GM12875 (cell line): ENCODE measurements at regions not wholly inside any gene's neighbourhood (a gene's known extent, or its start where the extent isn't known, plus 50 kb on each side); places are given as distances from the start of the nearest gene placed in this dataset.

Experiments used
- H3K4me3 ChIP-seq: one replicate; pipeline ENCODE4 v1.5.1; 2011; ENCODE audit warnings: low read depth, low read length, control low read depth
- TF ChIP-seq, protein P1 (sequence below): IDR thresholded peaks from 2 replicates; pipeline ENCODE4 v1.5.1; 2011; ENCODE audit warnings: low read depth, mild to moderate bottlenecking, control low read depth, inconsistent platforms, low read length, moderate library complexity, borderline replicate concordance; ENCODE audit not compliant: insufficient read depth

DNA sequence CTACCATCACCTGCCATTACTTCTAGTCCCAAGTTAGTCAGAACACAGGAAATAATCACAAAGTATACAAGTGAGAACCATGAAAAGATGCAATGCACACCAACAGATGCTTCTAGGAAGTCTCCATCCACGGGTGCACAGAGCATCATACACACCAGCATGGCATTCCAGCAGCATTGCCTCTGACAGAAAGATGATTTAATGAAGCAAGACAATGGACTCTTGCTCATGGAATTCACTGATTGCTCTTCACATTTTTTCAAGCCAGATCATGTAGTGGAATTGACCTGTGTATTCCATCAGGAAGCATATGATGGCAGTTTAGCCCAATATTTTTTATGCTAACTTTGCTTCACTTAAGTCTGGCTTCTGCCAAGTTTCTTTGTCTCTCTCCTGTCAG lies 406.3 kb upstream of the RGS17 start:
- H3K4me3 ChIP-seq: no peak overlapping the region
- TF ChIP-seq, protein P1, sequence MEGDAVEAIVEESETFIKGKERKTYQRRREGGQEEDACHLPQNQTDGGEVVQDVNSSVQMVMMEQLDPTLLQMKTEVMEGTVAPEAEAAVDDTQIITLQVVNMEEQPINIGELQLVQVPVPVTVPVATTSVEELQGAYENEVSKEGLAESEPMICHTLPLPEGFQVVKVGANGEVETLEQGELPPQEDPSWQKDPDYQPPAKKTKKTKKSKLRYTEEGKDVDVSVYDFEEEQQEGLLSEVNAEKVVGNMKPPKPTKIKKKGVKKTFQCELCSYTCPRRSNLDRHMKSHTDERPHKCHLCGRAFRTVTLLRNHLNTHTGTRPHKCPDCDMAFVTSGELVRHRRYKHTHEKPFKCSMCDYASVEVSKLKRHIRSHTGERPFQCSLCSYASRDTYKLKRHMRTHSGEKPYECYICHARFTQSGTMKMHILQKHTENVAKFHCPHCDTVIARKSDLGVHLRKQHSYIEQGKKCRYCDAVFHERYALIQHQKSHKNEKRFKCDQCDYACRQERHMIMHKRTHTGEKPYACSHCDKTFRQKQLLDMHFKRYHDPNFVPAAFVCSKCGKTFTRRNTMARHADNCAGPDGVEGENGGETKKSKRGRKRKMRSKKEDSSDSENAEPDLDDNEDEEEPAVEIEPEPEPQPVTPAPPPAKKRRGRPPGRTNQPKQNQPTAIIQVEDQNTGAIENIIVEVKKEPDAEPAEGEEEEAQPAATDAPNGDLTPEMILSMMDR: no peak

DNA sequence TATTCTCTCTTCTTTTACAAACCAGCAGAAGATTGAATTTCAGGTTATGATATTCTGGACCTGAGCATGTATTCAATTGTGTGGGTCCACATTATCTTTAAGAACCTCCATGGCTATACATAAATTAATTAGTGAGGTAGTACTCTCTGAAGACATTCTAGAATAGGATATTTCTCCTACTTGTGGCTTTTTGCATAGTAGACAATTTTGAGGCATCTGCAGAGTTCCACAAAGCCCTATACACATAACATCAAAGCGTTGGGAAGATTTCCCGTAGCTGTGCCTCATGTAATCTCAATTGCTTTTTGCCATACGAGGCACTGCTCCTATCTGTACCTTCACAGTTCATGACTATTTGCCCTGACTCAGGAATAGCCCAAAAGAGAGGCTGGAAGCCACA lies 395.4 kb upstream of the RGS17 start:
- TF ChIP-seq, protein P1: no peak
- H3K4me3 ChIP-seq: no peak overlapping the region

DNA sequence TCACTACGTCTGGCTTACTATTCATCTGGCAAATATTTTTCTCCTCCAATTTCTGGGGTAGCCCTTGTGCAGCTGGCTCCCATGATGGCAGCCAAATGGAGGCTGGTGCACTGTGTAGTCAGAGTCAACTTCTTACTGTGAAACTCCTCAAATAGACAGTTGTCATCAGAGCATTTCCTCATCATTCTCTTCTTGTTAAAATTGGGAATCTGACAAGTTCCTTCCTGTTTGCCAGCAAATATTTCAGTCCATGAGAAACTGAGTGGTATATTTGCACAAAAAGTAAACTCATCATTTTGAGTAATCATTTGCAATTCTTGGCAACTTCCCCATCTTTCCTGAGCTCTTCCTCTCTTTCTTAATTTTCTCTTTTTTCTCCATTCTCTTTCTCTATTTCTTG lies 394.9 kb upstream of the RGS17 start:
- no peak overlapping the region for H3K4me3 ChIP-seq
- TF ChIP-seq, protein P1: no peak

DNA sequence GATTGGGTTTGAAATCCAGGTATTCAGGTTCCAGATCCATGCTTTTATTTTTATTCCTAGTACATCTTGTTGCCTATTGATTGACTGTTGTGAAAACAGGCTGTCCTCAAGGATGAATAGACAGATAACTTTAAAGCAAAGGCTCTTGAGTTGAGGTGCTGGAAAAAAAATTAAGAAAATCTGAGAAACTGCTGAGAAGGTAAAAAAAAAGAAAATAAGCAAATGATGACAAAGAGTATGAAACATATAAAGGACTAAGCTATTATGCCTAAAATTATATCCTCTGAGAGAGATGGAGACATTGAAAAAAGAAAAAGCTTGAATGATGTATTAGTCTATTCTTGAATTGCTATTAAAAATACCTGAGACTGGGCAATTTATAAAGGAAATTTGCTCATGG lies 392.3 kb upstream of the RGS17 start:
- TF ChIP-seq, protein P1: no peak
- no peak overlapping the region for H3K4me3 ChIP-seq

DNA sequence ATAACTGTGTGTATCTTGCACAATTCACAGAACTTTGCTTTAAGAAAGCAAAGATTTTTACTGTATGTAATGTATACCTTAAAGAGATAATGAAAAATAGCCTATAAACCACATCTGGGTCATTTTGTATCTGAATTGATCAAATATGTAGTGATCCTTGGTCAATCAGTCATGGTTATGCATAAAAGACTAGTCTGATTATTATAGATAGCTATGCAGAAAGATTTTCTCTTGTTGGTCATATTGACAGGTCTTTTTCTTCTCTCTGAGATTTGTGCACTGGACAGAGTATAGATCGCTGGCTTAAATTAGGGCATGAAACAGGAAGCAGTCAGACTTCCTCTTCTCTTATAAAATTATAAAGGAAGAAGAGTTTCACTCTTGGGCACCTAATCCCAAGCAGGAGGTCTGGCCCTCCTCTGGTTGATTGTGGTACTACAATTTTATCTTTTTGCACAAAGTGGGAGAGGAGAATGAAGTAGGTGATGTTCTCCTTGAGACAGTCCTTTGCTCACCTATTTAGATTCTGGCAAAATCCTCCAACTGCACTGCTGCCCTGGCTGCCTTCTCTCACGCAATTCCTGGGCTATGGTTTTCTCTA lies 380.9 kb upstream of the RGS17 start:
- TF ChIP-seq, protein P1: peak; percentile 54; the same call in 1 of the 2 replicates
- H3K4me3 ChIP-seq: no peak overlapping the region

DNA sequence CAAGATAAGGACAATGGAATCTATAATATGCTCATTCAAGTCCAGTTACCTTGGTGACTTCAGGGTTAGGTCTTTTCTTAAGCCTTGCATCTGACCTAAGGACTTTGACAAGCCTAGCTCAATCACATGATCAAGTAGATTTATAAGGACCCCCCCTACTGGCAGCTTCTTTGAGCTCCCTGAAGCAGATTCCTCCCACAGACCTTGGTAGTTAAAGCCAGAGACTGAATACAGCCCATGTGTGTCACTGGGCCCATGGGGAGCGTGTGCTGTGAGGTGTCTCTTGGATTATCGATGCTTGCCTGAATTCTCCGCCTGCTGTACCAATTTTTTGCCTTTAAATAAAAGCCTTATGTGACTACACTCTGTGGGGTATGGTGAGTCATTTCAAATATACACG lies 372.7 kb upstream of the RGS17 start:
- TF ChIP-seq, protein P1: peak; percentile 23; the same call in 1 of the 2 replicates
- H3K4me3 ChIP-seq: no peak overlapping the region

DNA sequence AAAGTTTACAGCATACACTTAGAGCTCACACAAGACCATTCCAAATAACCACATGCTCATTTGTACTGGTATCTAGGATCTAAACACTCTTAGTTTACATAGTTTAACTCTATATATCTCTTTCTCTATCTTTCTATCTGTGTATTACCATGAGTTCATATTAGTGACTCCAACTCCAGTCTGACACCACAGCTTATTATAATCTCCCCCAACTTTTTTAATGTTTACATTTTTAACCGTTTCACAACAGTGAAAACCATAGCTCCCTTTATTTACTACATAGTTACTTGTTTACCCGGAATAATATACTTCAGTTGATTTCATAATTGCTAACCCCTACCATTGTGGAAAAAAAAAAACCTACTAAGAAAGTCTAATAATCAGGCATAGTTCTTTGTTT lies 362.4 kb upstream of the RGS17 start:
- TF ChIP-seq, protein P1: no peak
- no peak overlapping the region for H3K4me3 ChIP-seq
